ENCODE measurements at regions not wholly inside any gene's neighbourhood (a gene's known extent, or its start where the extent isn't known, plus 50 kb on each side); places are given as distances from the start of the nearest gene placed in this dataset.

DNA sequence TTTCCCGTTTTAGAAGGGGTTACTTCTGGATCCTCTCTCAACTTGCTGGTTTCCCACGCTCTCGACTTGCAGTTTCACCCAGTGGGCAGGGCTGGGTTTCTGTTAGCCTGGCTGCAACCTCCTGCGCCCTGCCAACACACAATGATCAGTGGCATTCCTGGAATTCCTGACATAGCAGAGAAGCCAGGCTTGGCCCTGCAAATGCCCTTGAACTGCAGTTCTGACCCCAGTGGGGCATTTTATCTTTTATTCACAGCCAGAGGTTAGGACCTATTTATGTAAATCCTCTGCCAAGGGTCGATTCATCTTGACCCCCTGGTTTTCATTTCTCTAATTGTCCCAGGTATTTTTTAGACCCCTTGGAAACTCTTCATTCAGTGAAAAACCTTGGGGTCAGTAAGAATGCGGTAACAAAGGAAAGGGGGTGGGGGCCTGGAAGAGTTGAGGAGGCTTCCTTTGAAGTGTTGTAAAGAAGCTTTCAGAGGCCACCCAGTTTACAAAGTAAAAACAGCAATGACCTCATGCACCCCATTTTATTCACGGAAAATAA, 217.6 kb downstream of the ZNF674 start (continued):
- TF ChIP-seq TSC22D2 (CRISPR knock-in tag; IDR thresholded peaks at IDR 0.05; ENCODE audit: borderline replicate concordance) = no peak
- 0 out of 2 replicates have a peak, but pooled peaks have one; percentile 29 for TF ChIP-seq TGIF2 (CRISPR knock-in tag; IDR thresholded peaks at IDR 0.05)
- TF ChIP-seq ZNF781 (CRISPR knock-in tag; IDR thresholded peaks at IDR 0.05; ENCODE audit: borderline replicate concordance, not compliant biosample characterization) = no peak
- no peak for TF ChIP-seq RBM39 (IDR thresholded peaks at IDR 0.05; ENCODE audit: low read depth, low read length, poor library complexity, severe bottlenecking)
- TF ChIP-seq, protein P1, sequence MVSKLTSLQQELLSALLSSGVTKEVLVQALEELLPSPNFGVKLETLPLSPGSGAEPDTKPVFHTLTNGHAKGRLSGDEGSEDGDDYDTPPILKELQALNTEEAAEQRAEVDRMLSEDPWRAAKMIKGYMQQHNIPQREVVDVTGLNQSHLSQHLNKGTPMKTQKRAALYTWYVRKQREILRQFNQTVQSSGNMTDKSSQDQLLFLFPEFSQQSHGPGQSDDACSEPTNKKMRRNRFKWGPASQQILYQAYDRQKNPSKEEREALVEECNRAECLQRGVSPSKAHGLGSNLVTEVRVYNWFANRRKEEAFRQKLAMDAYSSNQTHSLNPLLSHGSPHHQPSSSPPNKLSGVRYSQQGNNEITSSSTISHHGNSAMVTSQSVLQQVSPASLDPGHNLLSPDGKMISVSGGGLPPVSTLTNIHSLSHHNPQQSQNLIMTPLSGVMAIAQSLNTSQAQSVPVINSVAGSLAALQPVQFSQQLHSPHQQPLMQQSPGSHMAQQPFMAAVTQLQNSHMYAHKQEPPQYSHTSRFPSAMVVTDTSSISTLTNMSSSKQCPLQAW (CRISPR knock-in tag; IDR thresholded peaks at IDR 0.05) = no peak
- TF ChIP-seq, protein P2, sequence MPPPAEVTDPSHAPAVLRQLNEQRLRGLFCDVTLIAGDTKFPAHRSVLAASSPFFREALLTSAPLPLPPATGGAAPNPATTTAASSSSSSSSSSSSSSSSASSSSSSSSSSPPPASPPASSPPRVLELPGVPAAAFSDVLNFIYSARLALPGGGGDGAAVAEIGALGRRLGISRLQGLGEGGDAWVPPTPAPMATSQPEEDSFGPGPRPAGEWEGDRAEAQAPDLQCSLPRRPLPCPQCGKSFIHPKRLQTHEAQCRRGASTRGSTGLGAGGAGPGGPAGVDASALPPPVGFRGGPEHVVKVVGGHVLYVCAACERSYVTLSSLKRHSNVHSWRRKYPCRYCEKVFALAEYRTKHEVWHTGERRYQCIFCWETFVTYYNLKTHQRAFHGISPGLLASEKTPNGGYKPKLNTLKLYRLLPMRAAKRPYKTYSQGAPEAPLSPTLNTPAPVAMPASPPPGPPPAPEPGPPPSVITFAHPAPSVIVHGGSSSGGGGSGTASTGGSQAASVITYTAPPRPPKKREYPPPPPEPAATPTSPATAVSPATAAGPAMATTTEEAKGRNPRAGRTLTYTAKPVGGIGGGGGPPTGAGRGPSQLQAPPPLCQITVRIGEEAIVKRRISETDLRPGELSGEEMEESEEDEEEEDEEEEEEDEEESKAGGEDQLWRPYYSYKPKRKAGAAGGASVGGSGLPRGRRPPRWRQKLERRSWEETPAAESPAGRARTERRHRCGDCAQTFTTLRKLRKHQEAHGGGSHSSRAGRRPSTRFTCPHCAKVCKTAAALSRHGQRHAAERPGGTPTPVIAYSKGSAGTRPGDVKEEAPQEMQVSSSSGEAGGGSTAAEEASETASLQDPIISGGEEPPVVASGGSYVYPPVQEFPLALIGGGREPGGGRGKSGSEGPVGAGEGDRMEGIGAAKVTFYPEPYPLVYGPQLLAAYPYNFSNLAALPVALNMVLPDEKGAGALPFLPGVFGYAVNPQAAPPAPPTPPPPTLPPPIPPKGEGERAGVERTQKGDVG (CRISPR knock-in tag; IDR thresholded peaks at IDR 0.05; ENCODE audit: borderline replicate concordance) = no peak
- no peak for TF ChIP-seq ATF7 (IDR thresholded peaks at IDR 0.05)
- 0 out of 2 replicates have a peak, but pooled peaks have one; percentile 40 for TF ChIP-seq ATF7 (CRISPR knock-in tag; IDR thresholded peaks at IDR 0.05)
- TF ChIP-seq ZNF83 (CRISPR knock-in tag; IDR thresholded peaks at IDR 0.05; ENCODE audit: borderline replicate concordance) = no peak
- TF ChIP-seq, protein P3, sequence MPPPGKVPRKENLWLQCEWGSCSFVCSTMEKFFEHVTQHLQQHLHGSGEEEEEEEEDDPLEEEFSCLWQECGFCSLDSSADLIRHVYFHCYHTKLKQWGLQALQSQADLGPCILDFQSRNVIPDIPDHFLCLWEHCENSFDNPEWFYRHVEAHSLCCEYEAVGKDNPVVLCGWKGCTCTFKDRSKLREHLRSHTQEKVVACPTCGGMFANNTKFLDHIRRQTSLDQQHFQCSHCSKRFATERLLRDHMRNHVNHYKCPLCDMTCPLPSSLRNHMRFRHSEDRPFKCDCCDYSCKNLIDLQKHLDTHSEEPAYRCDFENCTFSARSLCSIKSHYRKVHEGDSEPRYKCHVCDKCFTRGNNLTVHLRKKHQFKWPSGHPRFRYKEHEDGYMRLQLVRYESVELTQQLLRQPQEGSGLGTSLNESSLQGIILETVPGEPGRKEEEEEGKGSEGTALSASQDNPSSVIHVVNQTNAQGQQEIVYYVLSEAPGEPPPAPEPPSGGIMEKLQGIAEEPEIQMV (CRISPR knock-in tag; IDR thresholded peaks at IDR 0.05; ENCODE audit: low read depth) = no peak
- no peak for TF ChIP-seq ATF7-NPFF (CRISPR knock-in tag; IDR thresholded peaks at IDR 0.05; ENCODE audit: low read depth)
- no peak for TF ChIP-seq KLF13 (CRISPR knock-in tag; IDR thresholded peaks at IDR 0.05)
- TF ChIP-seq ZNF543 (CRISPR knock-in tag; IDR thresholded peaks at IDR 0.05) = 0 out of 2 replicates have a peak, but pooled peaks have one; percentile 27
- TF ChIP-seq, protein P4, sequence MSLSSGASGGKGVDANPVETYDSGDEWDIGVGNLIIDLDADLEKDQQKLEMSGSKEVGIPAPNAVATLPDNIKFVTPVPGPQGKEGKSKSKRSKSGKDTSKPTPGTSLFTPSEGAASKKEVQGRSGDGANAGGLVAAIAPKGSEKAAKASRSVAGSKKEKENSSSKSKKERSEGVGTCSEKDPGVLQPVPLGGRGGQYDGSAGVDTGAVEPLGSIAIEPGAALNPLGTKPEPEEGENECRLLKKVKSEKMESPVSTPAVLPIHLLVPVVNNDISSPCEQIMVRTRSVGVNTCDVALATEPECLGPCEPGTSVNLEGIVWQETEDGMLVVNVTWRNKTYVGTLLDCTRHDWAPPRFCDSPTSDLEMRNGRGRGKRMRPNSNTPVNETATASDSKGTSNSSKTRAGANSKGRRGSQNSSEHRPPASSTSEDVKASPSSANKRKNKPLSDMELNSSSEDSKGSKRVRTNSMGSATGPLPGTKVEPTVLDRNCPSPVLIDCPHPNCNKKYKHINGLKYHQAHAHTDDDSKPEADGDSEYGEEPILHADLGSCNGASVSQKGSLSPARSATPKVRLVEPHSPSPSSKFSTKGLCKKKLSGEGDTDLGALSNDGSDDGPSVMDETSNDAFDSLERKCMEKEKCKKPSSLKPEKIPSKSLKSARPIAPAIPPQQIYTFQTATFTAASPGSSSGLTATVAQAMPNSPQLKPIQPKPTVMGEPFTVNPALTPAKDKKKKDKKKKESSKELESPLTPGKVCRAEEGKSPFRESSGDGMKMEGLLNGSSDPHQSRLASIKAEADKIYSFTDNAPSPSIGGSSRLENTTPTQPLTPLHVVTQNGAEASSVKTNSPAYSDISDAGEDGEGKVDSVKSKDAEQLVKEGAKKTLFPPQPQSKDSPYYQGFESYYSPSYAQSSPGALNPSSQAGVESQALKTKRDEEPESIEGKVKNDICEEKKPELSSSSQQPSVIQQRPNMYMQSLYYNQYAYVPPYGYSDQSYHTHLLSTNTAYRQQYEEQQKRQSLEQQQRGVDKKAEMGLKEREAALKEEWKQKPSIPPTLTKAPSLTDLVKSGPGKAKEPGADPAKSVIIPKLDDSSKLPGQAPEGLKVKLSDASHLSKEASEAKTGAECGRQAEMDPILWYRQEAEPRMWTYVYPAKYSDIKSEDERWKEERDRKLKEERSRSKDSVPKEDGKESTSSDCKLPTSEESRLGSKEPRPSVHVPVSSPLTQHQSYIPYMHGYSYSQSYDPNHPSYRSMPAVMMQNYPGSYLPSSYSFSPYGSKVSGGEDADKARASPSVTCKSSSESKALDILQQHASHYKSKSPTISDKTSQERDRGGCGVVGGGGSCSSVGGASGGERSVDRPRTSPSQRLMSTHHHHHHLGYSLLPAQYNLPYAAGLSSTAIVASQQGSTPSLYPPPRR (CRISPR knock-in tag; IDR thresholded peaks at IDR 0.05; ENCODE audit: borderline replicate concordance) = peak; percentile 48; the same call in 1 of the 2 replicates
- TF ChIP-seq SAP130 (CRISPR knock-in tag; IDR thresholded peaks at IDR 0.05; ENCODE audit: low read depth) = peak; percentile 50; the same call in 1 of the 2 replicates
- no peak for TF ChIP-seq ZBTB42 (CRISPR knock-in tag; IDR thresholded peaks at IDR 0.05)
- no peak for TF ChIP-seq FIP1L1 (IDR thresholded peaks at IDR 0.05; ENCODE audit: borderline replicate concordance, insufficient read depth, low read depth, low read length)
- no peak for TF ChIP-seq PCBP2 (optimal IDR thresholded peaks at IDR 0.05; ENCODE audit: low read depth, low read length, poor library complexity, severe bottlenecking)
